Type B pancreatic cell (in vitro differentiated cells): ENCODE measurements at regions not wholly inside any gene's neighbourhood (a gene's known extent, or its start where the extent isn't known, plus 50 kb on each side); places are given as distances from the start of the nearest gene placed in this dataset.

ENCODE experiments used
- DNase-seq: peaks from one replicate; pipeline ENCODE4 v3.0.0; 2021; ENCODE audit warnings: mixed read lengths; ENCODE audit not compliant: unreplicated experiment; ENCODE audit errors: extremely low spot score
- H3K27ac Mint-ChIP-seq: 2 replicates; pipeline ENCODE4 v1.8.0; 2021; ENCODE audit warnings: mild to moderate bottlenecking, mixed read lengths
- H3K27me3 Mint-ChIP-seq: 2 replicates; pipeline ENCODE4 v1.8.0; 2021; ENCODE audit warnings: mixed read lengths
- H3K36me3 Mint-ChIP-seq: 2 replicates; pipeline ENCODE4 v1.8.0; 2021; ENCODE audit warnings: mixed read lengths
- H3K4me1 Mint-ChIP-seq: one replicate; pipeline ENCODE4 v1.8.0; 2021; ENCODE audit warnings: mixed read lengths; ENCODE audit not compliant: unreplicated experiment
- H3K4me3 Mint-ChIP-seq: 2 replicates; pipeline ENCODE4 v1.8.0; 2021; ENCODE audit warnings: mild to moderate bottlenecking, mixed read lengths
- H3K9me3 Mint-ChIP-seq: 2 replicates; pipeline ENCODE4 v1.8.0; 2021; ENCODE audit warnings: mixed read lengths
- CTCF ChIP-seq: fragments of 200-600 bp; sonication (generic); conservative IDR thresholded peaks from 2 replicates; pipeline ENCODE4 v1.5.0; 2021; ENCODE audit warnings: antibody characterized with exemption, mild to moderate bottlenecking

GRCh38 chr6:145531032-145531431 is 204.3 kb downstream of the EPM2A start:
- DNase-seq: no peak
- no peak overlapping the region for H3K27ac Mint-ChIP-seq
- no peaks in the 10 kb centered on the region for H3K27me3 Mint-ChIP-seq
- H3K9me3 Mint-ChIP-seq: no peaks in the 10 kb centered on the region
- no peak overlapping the region for H3K4me3 Mint-ChIP-seq
- no peaks in the 10 kb centered on the region for H3K36me3 Mint-ChIP-seq
- H3K4me1 Mint-ChIP-seq: no peaks in the 10 kb centered on the region
- no peak for TF ChIP-seq CTCF

- Mint-ChIP-seq H3K4me3 (no peak overlapping the region), H3K27ac (no peak overlapping the region), H3K9me3 (no peaks in the 10 kb centered on the region), H3K4me1 (no peaks in the 10 kb centered on the region), H3K36me3 (no peaks in the 10 kb centered on the region), H3K27me3 (no peaks in the 10 kb centered on the region)
- no peak for TF ChIP-seq CTCF
- DNase-seq: no peak
Observed at GRCh38 chr6:145531822-145532221, 203.5 kb downstream of the EPM2A start.

- Mint-ChIP-seq H3K4me1 (no peaks in the 10 kb centered on the region), H3K27ac (no peak overlapping the region), H3K9me3 (no peaks in the 10 kb centered on the region), H3K36me3 (no peaks in the 10 kb centered on the region), H3K4me3 (no peak overlapping the region), H3K27me3 (no peaks in the 10 kb centered on the region)
- no peak for DNase-seq
- no peak for TF ChIP-seq CTCF
Observed at GRCh38 chr6:145532361-145532760, 203.0 kb downstream of the EPM2A start.

GRCh38 chr6:145534989-145535388 is 200.3 kb downstream of the EPM2A start:
- TF ChIP-seq CTCF: no peak
- H3K27ac Mint-ChIP-seq: no peak overlapping the region
- no peaks in the 10 kb centered on the region for H3K27me3 Mint-ChIP-seq
- no peak for DNase-seq
- no peak overlapping the region for H3K4me3 Mint-ChIP-seq
- no peaks in the 10 kb centered on the region for H3K4me1 Mint-ChIP-seq
- H3K36me3 Mint-ChIP-seq: no peaks in the 10 kb centered on the region
- no peaks in the 10 kb centered on the region for H3K9me3 Mint-ChIP-seq

- no peaks in the 10 kb centered on the region for H3K27me3 Mint-ChIP-seq
- no peaks in the 10 kb centered on the region for H3K36me3 Mint-ChIP-seq
Observed at GRCh38 chr6:145538989-145539388, 196.3 kb downstream of the EPM2A start.

More at GRCh38 chr6:145538989-145539388, 196.3 kb downstream of the EPM2A start:
- no peak for TF ChIP-seq CTCF
- no peak overlapping the region for H3K4me3 Mint-ChIP-seq
- H3K4me1 Mint-ChIP-seq: no peaks in the 10 kb centered on the region
- no peak overlapping the region for H3K27ac Mint-ChIP-seq
- H3K9me3 Mint-ChIP-seq: no peaks in the 10 kb centered on the region
- no peak for DNase-seq
